ENCODE measurements at regions not wholly inside any gene's neighbourhood (a gene's known extent, or its start where the extent isn't known, plus 50 kb on each side); places are given as distances from the start of the nearest gene placed in this dataset.

DNA sequence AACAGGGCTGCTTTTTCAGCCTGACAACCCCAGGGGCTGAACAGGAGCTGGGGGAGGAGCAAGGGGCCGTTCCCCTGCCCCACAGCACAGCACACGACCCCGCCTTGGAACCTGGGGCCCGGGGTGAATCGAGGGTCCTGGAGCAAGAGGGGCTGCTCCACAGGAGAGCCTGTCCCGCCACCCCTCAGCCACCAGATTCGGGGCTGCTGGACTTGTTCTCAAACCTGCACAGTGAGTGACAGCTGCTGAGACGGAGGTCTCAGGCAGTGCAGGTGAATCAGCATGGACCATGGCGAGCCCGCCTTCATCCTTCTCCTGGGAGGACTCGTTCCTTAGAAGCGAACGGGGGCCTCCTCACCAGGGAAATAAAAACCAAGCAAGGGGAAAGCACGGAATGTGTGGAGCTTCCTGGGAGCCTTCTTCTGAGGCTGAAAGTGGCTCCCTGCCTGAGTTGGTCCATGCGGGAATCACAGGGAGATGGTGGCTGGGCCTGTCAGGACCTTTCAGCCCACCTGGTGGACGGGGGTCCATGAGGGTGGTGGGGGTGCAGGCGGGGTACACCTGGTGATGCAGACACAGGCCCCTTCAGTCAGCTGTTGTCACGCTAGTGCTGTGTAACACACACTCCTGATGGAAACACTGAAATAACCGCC lies 125.4 kb downstream of the SIK1 start:
- DNase-seq = no peak

DNA sequence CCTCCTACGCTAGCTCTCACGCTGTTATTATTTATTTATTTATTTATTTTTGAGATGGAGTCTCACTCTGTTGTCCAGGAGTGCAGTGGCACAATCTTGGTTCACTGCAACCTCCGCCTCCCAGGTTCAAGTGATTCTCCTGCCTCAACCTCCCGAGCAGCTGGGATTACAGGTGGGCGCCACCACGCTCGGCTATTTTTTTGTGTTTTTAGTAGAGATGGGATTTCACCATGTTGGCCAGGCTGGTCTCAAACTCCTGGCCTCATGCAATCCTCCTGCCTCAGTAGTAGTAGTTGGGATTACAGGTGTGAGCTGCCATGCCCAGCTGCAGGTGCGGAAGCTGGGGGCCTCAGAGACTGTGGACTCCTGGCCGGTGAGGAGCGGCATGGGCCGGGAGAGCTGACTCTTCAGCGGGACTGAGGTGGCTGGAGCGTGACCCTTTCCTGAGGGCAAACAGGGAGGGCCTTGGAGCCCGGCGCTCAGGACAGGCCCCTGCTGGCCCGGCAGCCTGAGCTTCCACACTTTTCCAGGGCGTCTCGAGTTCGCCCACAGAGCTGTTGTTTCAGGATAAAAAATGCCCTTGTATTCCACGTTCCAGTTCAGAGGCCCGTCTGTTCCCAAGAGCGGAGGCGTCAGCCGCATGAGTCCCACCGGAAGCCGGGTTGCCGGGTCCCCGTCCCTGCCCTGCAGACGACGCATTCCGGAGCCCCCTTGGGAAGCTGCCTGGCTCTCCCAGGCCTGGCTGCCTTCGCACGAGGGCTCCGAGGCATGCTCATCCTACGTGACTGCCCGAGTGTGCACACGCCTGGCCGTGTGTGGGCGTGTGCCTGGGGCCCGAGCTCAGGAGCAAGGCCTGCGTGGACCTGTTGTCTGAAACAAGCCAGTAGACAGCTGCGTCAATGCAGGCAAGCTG lies 126.2 kb downstream of the SIK1 start:
- no peak for DNase-seq

DNA sequence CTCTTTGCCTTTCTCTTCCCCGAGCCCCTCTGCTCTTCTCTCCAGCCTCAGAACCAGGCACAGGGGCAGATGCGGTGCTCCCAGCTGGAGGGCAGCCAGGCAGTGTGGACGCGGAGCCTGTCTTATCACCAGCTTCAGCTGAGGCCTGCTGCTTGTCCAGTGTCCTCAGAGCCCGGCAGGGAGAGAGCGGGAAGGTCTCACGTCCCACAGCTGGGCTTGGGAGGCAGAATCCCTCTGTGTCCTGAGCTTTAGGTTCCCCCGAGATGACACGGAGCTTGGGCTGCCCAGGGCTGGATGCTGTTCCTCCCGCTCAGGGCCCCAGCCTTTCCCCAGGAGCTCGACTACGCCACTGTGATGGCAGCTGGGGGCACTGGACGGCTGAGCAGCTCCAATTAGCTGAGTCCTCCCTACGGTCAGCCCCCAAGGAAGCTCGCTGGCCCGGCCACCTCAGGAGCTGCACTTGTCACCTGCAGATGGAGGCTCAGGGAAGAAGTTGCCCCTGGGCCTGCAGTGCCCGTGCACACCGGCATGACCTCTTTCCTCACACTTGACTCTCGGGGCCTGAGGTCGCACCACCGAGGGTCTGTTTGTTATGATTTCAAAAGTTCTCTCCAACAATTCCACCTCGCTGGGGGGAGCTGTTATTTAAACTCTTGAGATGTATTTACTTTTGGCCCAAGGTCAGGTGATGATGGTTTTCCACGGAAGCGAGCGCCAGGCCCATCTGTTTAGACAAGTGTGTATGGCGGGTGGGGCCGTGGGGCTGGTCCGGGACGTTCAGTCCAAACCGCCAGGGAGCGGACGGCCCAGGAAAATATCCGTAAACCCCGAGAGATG lies 127.3 kb downstream of the SIK1 start:
- no peak for DNase-seq

DNA sequence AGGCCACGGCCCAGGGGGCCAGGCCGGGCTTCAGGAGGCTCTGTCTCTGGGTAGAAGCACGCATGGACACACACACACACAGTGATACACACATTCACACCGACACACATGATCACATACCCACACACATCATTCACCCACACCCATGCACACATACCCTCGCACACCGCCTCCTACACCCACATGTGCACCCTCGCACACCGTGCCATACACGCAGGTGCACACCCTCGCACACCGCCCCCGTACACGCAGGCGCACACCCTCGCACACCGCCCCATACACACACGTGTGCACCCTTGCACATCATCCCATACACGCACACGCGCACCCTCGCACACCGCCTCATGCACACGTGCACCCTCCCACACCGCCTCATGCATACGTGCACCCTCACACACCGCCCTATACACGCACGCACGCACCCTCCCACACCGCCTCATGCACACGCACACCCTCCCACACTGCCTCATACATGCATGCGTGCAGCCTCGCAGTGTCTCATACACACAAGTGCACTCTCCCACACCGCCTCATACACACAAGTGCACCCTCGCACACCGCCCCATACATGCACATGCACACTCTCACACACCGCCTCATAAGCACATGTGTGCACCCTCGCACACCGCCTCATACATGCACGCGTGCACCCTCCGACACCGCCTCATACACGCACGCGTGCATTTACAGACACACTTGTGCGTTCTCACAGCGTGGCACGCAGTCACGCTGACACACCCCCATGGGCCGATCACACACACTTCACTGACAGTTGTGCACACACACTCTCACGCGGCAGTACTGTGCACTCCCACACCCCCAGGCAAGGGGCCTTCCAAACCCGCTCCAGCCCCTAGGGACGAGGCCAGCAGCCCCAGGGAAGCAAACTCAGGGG lies 128.1 kb downstream of the SIK1 start:
- no peak for DNase-seq

DNA sequence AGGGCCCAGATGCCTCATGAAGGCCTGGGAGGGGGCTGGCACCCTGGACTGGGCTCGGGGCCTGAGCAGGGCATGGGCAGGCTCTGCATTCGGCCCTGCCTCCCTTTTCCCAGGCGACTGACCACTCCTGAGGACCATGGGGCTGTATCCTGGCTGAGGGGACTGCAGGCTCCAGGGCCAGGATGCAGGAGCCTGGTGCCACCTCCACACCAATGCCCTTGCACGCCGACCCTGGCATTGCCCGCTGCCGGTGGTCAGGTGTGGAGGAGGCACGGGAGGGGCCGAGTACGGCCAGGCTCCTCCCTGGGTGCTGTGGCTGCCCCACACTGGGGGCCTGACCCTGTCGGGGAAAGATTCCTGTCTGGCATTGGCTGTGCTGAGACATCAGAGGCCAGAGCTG lies 128.9 kb downstream of the SIK1 start:
- no peak for DNase-seq

DNA sequence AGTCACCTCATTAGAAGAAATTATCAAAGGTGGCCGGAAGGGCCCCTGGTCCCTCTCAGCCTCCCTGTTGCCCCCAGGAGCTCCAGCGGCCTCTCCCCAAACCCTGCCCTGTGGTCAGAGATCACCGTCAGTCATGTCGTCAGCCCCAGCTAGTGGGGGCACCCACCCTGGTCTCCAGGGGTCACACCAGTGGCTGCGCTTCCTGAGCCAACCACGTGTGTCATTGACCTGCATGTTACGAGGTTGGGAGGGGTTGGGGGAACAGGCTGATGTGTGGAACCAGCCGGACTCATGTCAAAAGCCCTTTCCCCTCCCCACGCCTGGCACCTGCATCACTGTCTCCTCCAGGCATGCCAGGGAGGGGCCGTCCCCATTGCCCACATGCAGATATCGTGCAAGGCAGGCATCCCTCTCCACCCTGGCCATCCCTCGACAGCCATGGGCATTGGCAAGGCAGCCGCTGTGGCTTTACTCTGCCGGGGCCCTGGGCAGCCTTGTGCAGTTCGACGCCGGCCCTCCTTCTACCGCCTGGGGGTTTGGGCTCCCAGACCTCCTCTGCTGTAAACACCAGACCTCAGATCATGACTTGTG lies 128.7 kb downstream of the CRYAA start:
- no peak for DNase-seq

DNA sequence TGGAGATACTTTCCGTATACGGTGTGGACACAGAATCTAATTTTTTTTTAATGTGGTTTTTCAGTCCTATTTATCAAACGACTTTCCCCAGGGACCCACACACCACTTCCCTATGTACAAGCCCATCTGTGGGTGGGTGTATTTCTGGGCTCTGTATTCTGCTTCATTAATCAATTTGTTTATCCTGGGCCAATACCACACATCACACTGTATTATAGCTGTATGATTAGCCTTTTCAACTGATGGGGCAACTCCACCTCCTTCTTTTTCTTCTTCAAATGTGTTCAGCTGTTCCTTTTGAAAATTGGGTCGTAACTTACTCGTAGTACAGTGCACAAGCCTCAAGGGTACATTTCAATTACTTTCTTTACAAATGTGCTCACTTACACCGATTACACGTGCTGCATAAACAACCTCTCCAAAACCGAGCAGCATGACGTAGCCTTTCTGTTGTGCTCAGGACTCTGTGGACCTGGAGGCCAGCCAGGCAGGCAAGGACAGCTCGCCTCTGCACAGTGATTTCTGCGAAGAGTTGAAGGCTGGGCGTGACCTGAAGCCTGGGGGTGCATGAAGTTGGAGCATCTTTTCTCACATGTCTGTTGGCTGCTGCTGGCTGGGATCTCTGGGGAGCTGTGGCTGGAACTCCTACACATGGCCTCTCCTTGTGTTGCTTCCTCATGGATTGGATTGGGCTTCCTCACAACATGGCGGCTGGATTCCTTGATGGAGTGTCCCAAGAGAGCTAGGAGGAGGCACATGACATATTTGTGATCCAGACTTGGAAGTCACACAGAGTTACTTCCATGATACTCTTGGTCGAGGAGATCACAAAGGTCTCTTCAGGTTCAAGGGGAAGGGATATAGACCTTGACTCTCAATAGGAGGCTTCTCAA lies 126.5 kb downstream of the CRYAA start:
- peak; percentile 19 for DNase-seq

DNA sequence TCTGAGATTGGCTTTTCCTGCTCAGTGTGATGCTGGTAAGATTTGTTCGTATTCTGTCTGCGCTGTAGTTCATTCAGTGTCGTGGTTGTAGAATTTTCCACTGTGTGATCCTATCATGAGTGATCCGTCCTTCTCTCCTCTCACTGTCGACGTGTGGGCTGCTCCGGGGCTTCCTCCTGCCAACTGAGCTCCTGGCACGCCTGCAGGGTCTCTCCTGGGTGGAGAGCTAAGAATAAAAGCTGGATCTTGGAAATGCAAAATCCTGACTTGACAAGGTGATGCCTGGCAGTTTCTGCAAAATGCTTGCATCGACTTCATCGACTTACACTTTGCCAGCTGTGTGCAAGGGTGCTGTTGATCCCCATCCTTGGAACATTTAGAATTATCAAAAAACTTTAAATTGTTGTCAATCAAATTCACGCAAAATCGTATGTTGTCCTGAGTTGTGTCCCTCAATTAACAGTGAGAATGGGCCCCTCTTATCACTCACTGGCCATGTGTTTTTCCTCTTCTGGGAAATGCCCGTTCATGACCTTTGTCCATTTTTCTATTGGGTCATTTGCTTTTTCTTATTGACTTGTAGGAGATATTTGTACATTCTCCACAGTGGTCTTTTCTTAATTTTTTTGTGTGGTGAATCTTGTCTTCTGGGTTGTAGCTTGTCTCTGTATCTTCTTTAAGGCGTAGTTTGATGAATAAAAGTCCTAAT lies 125.5 kb downstream of the CRYAA start:
- no peak for DNase-seq

DNA sequence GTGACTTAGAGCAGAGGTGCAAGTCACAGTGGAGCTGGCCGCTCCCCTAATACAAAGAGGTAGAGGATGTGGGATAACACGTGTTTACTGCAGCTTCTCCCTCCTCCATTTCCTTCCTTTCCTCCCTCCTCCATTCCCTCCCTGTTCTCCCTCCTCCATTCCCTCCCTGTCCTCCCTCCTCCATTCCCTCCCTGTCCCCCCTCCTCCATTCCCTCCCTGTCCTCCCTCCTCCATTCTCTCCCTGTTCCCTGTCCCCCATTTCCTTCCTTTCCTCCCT lies 124.0 kb downstream of the CRYAA start:
- no peak for DNase-seq

DNA sequence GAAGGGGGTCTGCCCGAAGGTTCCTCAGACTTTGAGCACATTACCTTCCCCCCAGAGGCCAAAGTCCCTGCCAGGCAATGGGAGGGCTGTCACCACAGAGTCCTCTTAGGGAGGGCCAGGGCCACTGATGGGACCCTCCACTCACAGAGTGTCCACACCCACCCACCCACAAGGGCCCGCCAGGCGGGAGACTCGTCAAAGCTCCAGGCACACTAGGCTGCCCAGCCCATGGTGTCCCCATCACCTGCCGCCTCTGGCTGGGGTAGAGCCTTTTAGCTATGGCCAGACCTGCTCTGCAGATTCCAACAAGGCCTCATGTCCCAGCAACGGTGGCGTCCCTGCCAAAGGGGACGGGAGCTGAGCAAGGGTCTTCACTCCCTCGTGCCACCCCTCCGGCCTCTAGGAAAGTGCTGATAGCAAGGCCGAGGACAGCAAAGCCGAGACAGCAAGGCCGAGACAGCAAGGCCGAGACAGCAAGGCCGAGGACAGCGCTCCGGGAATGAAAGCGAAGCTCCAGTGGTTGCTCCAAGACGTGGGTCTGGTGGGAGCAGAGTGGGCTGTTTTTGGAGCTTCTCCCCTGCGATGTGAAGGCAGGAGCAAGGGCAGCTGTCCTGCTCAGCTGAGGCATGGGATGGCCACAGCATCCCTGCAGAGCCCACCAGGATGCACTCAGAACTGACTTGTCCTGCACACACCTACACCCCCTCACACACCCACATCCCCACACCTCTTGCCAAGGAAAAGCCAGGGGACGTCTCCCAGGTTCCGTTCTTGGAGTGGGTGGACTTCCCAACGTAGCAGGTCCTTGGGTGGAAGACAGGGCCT lies 123.4 kb downstream of the CRYAA start:
- DNase-seq = no peak

DNA sequence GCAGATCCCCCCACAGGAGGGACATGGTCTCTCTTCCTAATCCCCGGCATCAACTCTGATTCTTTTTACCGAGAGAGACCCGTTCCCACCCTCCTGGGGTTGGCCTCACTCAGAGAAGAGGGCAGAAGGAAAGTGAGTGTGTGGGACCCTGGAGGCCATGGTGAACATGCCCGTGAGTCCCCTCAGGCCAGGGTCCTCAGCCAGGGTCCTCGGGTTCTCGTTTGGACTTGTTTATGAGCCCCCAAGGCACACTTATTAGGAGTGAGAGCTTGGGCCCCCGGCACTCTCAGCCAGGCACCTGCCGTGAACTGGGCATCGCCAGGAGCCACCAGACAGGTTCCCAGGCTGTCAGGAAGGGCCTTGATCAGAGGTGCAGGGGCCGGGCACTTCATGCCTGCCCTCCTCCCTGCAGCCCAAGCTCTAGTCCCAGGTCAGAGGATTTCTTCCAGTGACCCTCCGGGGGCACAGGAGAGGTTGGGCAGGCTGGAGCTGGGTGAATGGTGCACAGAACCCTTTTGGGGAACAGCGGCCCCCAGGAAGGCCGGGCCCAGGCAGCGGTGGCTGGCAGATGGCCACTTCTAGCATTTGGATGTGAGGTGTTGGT lies 122.6 kb downstream of the CRYAA start:
- no peak for DNase-seq

DNA sequence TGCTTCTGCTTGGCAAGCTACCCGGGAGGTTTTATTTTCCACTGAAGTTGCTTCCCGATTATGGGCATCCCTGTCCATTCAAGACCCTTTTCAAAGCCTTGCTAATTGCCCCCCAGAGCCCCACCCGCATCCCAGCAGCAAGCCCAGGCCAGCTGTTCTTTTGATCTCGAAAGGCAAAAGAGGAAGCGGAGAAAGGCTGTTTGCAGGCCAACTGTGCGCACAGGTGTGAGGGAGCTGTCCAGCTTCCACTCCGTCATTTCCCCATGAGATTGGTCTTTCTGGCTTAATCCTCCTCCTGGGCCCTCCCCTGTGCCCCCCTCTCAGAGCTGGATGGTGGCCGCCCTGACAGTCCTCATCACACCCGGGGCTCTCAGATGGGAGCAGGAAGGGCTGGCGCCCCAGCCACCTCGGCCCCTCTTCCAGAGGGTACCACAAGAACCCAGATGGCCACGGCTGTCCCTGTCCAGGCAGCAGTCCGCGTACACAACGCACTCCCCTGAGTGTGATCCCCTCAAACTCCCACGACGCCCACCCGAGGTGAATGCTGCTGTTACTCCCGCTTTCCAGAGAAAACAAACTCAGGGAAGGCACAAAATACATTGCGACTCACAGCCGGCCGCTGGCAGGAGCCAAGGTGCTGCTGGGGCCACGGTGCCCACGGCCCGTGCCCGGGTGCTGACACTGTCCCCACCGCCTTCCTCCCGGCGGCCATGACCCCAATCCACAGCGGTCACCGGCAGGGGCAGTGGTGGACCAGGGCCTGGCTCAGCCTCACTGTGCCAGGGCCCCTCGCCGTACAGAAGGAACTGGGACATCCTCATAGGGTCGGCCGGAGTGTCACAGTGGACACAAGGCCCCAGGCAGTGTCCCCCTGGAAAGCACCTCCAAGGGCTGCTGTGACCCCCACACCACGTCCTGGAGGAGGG lies 121.9 kb downstream of the CRYAA start:
- DNase-seq = no peak

DNA sequence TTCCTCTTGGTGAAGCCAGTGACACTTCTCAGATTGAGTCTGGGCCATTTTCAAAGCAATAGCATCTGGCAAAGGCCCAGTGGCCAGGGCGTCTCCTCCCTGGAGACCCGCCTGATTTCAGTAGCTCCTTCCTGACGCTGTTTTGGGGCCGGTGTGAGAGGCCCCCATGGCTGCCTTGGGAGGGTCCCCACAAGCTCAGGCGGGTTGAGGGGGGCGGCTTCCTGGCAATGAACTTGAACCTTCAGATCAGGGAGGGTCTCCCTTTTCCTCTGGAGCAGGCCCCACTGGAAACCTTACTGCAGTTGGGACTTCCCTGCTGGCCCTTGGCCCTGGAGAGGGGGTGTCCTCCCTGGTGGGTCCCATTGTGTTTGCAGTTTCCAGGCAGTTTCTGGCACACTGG lies 121.2 kb downstream of the CRYAA start:
- DNase-seq = no peak

DNA sequence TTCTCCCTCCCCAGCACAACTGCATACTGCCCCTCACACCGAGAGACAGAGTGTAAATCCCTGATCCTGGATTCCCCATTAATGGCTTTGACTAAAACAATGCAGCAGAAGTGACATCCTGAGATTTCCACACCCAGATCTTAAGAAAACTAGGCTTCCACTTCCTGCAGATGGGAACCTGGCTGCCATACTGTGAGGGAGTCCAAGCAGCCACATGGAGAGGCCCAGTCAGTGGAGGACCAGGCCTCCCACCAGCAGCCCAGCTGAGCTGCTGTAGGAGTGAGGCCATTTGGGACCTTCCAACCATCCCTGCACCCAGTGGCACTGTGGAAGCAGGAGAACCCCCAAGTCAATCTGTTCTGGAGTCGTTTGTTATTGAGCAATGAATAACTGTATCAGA lies 120.6 kb downstream of the CRYAA start:
- DNase-seq = no peak

DNA sequence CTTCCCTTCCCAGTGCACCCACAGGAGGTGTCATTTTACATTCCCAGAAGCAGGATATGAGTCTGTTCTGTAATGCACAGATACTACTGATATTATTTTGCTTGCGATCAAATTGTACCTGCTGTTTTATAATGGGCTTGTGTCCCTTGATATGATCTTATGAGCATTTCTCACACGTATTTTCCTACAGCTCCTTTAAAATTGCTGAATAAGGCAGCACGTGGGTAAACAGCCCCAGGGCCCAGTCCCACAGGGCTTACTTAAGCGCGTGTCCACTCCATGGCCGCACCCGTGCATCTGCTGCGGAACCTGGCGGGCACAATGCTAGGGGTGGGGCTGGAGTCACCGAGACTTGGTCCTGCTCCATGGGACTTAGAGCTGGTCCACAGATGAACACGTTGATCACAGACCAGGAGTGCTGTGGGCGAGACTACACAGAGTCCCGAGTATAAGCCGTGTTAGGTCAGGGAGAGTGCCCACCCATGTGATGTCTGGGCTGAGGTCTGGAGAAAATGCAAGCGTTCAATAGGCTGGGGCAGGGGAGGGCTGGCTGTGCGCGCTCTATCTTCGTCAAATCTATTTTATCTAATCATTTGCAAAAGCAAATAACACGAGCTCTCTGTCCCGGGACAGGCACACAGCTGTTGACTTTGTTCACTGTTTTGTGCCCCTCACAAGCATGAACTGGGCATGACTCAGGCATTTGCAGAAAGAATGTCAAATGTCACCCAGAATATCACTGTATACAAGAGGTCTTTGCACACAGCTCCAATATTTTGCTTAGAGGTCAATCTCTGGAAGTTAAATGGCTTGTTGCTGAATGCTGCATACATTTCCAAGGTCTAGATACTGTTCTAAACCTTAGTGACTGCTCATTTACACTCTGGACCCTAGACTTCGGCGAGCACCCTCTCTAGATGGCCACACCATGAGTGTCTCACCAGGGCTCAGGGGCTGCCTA lies 119.3 kb downstream of the CRYAA start:
- peak; percentile 51 for DNase-seq

DNA sequence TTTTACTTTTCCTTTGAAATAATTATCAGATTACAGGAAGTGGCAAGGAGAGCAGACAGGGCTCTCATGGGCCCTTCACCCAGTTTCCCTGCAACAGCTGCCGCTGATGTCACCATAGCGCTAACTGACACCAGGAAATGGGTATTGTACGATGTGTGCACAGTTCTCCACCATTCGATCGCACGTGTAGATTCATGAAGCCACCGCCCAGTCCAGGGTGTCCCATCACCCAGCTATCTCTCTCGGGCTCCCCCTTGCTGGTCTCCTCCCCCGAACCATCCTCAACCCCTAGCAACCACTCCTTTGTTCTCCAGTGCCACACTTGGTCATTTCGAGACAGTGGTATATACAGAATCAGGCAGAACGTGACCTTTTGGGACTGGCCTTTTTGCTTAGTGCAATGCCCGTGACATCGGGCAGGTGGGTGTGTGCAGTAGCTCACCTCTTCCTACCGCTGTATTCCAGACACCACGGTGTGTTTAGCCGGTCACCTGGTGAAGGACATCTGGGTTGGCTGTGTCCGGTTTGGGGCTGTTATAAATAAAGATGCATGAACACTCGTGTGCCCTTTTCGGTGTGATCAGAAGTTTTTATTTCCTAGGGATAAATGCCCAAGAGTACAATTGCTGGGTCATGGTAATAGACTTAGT lies 118.4 kb downstream of the CRYAA start:
- peak; percentile 98 for DNase-seq

Data from NCI-H2029 treated with DMSO at 0.1 percent for 48 hours (cell line).